GM19455 (cell line): ENCODE measurements at regions not wholly inside any gene's neighbourhood (a gene's known extent, or its start where the extent isn't known, plus 50 kb on each side); places are given as distances from the start of the nearest gene placed in this dataset.

Experiments used
- ATAC-seq: cut with Tn5 transposase; IDR thresholded peaks from one replicate; pipeline ENCODE4 v1.9.1; 2021; ENCODE audit not compliant: unreplicated experiment

DNA sequence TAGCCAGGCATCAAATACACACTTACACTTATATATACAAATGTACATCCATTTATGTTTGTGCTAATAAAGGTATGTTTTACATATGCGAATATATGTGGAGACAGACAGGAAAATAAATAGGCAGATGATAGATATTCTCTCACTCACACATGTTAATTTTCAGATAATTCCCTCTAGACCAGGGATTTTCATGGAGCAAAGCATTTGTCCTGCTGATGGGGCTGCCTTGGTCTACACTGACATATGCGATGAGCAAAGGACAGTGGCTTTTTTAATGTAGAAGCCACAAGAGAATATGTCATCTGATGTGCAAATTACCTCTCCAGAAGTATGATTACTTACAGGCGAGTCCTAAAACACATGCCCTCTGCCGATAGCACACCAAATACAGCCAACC is 224.5 kb downstream of the VEGFC start:
- ATAC-seq = no peak

DNA sequence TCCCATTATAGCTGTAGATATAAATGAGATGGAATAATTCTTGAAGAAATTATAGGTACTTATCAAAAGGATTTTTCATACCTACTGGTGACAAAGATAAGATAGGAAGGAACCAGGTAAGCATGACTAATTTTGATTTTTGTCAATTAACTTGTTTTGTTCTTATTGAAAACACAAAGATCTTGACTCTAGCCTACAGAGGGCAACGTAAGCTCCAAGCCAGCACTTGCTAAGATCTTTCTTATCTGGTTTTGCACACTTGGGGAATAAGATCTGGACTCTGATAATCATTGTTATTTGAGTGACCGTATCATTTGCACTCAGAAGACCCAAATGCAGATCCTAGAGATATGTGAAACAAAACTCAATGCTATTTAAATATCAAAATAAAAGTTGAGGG is 223.4 kb downstream of the VEGFC start:
- ATAC-seq = no peak

DNA sequence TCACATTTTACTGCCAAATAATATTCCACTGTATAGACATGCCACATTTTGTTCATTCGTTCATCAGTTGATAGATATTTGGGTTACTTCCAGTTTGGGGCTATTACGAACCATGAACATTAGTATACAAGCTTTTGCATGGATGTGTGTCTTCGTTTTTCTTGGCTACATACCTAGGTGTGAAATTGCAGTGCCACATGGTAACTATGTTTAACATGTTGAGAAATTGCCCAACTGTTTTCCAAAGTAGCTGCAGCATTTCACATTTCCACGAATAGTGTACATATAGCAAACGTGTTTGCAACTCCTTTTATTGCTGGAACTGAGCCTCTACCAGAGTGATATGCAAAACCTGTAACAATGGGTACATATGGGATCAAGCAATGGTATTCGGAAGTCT is 221.5 kb downstream of the VEGFC start:
- ATAC-seq = no peak

DNA sequence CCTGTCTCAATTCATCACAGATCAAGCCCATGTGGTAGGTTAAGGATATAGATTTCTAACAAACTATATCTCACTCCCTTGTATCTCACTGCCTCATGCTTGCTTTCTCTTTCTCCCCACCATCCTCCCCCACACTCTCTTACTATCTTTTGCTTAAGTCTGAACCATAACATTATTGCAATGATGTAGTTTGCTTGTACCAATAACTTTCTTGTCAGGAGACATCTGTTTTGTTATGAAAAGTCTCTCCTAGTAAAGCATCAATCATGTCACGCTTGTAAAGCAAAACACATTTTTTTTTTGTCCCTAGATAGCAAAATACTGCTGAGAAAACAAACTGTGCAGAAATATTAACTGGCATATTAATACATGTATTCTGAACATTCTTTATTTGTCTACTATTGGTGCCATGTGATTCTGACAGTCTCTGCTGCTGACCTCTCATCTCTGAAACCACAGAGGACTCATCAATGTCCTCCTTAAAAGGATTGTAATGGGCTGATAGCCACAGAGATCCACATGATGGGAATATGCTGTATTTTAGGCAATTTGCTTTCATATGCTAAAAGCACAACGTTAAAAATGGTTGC is 217.5 kb downstream of the VEGFC start:
- no peak for ATAC-seq

DNA sequence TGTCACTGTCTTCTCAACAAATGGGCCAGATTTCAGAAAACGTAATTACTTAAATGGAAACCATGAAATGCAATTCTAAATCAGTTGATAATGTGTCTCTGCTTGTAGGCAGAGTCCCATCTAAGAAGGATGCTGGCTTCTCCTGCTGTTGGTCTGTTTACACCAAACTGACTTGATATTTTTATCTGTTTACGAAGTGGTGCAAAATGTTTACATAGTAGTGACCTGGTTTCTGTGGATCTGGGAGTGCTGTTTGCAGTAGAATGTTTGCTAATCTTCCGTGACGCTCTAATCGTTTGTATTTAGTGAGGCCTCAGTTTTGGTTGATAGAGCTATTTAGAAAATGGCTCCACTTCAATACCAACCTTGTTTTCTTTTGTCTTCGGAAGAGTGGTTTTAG is 213.5 kb downstream of the VEGFC start:
- no peak for ATAC-seq

DNA sequence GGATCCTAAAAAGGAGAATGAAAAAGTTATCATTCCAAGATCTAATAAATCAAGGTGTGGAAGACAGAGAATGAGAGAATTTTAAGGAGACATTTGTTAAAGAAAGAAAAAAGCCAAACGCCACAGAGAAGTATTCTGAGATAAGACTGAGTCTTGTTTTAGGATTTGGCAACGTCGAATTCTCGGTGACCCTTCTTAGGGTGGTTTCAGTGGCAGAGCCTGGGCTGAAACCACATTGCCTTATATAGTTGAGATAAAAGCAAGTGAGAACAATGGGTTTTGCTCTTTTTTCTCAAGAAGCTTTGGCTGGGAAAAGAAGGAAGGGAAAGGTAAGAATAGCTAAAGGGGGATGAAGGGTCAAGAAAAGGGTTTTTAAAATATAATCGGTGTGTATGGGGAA is 209.4 kb downstream of the VEGFC start:
- no peak for ATAC-seq

DNA sequence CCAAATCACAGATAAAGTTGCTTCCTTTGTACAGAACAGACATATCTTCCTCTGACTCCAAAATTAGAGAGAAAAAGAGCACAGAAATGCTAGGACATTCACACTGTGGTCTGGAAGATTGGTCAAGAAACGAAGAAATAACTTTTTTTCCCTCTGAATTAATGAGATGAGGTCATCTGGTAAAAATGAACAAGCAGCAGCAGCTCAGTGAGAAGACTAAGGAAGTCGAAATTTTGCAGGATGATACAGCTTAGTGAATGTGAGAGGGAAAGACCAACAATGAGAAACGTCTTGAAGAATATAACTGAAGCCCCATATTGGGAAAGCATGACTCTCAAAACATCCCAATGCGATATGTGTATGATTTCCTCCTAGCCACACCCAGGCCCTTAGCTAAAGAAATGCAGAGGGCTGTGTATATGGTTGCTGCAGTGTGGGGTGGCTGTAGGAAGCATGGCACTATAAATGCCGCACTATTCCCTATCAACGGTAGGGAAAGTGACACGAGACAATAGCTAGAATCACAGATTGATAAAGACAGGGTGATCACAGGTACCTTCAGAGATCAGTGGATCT is 208.6 kb downstream of the VEGFC start:
- ATAC-seq = no peak

DNA sequence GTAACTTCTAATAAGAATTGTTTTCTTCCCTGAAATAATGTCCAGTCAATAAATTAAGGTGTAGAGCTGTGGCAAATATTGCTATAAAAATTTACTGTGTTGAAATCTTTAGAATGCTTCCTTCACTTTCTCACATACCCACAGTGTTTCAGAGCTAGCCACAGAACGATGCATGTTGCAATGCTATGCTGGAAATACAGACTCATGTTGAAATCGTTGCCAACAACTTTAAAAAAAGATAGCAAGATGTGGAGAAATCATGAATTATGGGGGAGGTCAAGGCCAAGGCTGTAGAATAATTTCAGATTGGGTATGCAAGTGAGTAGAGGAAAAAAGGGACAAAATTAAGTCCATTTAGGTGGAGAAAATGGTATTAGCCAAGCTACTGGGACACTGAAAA is 204.8 kb downstream of the VEGFC start:
- no peak for ATAC-seq

DNA sequence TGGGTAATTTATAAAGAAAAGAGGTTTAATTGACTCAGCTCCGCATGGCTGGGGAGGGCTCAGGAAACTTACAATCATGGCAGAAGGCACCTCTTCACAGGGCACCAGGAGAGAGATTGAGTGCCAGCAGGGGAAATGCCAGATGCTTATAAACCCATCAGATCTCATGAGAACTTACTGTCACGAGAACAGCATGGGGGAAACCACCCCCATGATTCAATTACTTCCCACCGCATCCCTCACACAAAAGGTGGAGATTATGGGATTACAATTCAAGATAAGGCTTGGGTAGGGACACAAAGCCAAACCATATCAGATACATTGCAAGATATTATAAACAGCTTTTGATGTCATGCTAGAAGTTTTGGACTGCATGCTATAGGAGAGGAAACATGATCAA is 204.3 kb downstream of the VEGFC start:
- ATAC-seq = no peak

DNA sequence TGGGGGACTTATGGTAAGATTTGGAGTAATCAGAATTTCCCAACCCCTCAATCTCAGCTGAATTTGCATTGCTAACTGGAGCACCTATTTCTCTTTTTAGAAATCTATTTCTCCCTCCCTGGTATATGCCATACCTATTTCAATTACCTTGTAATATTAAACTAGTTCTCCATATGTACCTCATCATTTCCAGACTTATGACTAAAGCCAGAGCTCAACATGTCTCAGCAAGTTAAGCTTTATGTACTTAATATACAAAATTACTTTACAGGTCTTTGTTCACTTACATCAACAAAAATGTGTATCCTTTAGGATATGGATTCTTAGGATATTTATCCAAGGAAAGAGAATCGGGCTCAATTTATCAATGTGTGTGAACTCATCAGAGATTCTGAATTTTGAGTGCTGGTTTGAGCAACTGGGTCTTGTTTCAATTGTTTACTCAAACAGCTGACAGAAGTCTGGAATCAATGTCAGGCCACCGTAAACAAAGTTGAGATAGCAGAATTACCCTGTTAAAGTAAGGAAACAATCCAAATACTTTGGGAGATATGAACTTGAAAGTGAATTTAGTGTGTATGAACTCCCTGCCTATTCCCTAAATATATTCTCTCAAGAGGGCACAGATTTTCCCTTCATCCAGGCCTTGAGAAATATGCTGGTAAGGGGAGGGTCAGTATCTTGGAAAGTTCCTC is 199.6 kb downstream of the VEGFC start:
- ATAC-seq = no peak

DNA sequence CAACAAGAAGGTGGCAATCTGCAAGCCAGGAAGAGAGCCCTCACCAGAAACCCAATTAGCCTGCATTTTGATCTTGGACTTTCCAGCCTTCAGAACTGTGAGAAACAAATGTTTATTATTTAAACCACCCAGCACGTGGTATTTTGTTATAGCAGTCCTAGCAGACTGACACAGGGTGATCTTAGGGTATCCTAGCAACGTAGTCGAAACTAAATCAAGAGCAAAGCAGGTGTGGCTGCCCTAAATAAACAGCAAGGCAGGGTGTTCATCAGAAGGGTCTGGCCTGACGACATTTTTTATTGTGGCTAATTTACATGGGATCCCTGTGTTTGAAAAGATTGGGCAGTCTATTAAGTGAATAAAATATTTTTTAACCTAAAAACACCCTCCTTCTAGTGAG is 198.8 kb downstream of the VEGFC start:
- ATAC-seq = no peak

DNA sequence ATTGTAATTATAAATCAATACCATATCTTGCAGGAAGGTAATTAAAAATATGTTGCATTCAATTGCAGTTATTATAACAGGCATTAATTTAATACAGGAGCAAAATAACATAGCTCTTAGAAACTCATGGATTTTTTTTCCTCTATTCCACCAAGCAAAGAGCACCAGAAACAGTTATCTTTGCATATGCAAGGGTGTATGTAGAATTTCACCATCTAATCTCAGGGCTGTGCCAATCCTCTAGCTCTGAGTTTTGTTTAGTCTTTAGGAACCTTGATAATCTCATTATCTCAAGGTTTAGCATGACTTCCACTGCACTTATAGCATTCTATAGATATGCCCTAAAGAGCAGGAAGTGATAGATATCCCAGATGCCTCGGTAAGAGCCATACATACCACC is 197.5 kb downstream of the VEGFC start:
- no peak for ATAC-seq

DNA sequence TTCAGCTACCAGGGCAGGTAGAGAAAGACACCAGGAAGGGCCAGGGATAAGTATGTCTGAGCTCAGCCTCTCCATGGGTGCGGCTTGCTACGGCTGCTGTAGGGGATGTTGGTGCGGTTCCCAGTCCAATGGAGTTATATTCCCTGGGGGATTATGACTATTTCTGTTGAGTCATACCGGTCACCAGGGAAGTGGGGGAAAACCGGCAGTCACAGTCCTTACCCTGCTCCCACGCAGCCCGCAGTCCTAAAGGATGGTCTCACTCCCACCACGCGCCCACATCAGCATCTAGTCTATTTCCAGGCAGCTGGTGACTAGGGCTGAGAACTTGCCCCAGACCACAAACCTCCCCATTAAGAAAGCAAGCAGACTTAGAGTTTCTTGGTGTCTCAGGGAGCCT is 191.6 kb downstream of the VEGFC start:
- ATAC-seq = no peak

DNA sequence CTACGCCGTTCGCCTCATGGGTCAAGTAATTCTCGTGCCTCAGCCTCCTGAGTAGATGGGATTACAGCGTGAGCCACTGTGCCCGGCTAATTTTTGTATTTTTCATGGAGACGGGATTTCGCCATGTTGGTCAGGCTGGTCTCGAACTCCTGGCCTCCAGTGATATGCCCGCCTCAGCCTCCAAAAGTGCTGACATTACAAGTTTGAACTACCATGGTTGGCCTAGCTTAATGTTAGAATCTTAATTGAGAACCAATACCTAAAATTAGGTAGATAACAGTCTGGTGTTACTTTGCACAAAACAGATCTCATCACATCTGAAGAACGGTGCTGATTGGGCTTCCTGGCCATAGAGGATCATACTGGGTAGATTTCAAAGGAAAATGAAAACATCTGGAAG is 184.9 kb downstream of the VEGFC start:
- ATAC-seq = no peak

DNA sequence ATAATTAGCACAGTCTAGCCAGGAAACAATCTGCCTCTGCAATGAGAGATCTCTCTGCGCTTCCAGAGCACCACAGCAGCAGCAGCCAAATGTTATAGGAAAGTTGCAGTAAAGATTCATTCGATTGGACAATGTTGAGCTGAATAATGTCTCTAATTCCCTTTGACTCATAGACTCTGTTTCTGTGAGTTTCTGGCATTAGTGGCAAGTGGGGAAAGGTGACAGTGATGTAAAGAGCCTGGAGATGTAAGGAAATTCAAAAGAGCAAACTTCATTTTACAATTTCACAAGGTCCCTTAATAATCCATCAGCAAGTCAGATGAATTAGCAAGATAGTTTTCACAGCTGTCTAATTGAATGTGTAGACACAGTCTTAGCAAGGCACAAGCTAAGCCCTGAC is 184.4 kb downstream of the VEGFC start:
- no peak for ATAC-seq

DNA sequence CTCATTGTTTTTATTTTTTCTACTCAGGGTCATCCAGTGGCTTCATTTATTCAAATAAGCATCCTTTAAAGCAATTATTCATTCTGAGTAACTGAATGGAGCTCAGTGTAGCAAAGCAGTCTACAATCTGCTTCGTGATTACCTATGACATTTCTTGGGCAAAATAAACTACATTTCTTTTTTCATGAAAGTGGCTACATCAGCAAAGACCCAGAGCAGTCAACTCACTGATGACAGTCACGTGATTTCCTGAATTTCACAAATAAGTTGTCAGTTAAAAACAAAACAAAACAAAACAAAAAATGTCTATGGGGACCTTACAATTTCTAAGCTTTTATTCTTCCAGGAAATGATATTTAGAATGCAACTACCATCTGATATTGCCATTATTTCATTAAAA is 182.1 kb downstream of the VEGFC start:
- ATAC-seq = no peak

DNA sequence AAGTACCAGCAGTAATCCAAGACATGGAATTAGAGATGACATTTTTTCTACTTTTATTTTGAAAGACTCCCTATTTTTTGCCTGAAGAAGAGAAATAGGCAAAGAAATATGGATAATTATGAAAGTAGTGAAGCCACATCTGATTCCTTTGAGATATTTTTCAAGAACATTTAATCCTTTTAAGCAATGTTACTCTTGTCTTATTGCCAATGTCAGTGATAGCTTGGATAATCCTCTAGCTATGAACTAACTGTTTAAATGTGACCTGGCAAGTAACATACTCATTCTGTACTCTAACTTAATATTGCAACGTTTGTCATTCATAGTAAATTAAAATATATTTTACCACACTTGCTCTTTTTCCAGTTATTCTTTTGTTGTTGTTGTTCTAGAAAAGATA is 181.3 kb downstream of the VEGFC start:
- ATAC-seq = no peak

DNA sequence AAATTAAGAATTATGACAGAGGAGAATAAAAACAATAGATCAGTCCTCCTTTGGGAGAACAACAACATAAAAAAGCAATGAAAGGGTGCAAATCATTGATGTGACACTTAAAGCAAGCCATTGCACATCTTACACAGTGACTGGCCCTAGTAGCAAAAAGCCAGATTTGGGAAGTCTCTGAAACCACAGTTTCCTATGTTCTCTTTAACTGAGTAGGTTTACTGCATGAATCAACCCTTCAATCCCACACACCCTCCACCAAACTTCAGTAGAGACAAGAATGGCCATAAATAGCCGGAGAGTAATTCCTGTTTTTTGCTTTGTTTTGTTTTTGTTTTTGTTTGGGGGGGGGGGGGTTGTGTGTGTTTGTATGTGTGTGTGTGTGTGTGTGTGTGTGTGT is 180.8 kb downstream of the VEGFC start:
- no peak for ATAC-seq

DNA sequence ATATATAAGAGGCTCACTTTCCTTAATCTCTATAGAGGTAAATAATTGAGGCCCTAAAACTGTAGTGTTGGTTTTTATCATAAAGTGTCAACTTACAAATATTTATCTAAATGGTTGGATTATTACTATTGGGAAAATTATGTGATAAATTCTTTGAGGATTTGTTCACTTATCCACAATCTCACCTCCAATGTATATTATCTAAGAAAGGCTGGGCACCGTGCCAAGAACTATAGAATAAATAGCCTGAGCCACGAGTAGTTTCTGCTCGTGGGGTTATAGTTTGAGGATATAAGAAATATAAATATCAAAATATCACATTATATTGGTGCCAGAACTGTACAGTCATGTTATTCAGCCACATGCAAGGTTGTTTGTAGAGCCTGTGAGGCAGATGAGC is 177.9 kb downstream of the VEGFC start:
- no peak for ATAC-seq

DNA sequence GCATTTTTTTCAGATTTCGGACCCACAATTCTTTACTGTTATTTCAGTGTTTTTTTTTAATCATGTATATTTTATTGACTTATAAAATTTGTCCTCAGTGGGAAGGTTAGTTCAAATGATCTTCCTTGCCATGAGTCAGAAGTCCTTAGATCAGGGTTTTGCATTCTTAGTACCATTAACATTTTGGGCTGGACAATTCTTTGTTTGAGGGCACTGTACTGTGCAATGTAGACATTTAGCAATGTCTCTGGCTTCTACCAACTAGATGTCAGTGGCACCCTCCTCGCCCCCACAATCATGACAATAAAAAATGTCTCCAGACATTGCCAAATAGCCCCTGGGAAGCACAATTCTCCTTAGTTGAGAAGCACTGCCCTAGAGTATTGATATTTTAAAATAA is 176.6 kb downstream of the VEGFC start:
- no peak for ATAC-seq

DNA sequence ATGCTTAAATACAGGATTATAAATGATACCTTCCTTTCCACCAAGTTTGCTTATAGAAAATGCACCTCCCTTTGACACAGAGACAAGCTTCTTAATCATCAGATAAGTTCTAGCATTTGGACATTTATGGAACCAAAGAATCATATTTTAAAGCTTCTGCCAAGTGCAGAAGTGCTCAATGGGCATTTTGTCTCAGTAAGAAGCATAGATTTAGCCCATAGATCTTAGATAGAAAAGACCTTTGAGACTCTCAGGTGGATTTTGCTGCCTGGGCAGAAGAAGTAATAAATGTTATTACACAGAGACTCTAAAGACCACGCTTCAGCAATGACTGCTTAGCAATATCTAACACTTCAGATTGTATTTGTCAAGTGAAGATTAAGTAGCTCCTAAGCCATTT is 174.6 kb downstream of the VEGFC start:
- no peak for ATAC-seq

DNA sequence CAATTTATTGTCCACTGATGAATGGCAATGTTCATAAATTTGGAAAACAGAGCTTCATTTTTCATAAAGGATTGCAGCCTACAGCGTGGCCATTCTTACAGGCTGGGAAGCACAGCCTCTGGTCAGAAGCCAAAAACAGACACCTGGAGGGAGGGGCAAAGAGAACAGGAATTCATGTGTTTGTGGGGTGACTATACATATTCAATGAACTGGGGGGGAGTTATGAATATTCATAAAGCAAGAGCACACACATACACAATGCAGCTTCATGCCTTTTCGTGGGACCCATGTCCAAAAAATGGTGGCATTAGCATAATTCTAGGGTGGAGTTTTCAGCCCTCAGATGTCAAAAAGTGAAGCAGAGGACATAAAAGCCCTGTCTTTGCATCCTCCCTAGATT is 173.3 kb downstream of the VEGFC start:
- ATAC-seq = no peak
